ENCODE measurements at regions not wholly inside any gene's neighbourhood (a gene's known extent, or its start where the extent isn't known, plus 50 kb on each side); places are given as distances from the start of the nearest gene placed in this dataset.

DNA sequence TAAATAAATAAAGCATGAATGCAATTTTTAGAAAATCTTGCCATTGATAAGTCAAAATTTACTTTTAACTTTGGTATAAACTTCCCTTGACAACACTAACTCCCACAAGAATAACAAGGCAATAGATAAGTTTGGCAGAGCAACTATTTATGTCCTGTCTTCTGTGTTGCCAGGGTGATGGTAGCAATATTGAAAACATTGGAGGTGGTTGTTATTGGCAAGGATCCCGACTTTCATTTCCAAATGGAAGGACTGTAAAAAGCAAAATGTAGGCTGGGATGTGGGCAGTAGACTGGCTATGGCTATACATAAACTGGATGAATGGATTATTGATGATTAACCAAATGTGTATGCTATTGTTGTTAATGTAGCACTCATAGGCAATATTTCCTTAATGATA, 134.9 kb upstream of the CACNA2D1 start:
- TF ChIP-seq RAD21 (IDR thresholded peaks at IDR 0.05) (no peak), SP1 (IDR thresholded peaks at IDR 0.05) (no peak), NR2F2 (IDR thresholded peaks at IDR 0.05) (no peak), TAF1 (conservative IDR thresholded peaks at IDR 0.05) (no peak), HNF4A (conservative IDR thresholded peaks at IDR 0.05) (no peak), HNF4G (IDR thresholded peaks at IDR 0.05) (no peak), EGR1 (IDR thresholded peaks at IDR 0.05; ENCODE audit: low read depth in 2 of 2) (no peak), YY1 (IDR thresholded peaks at IDR 0.05) (no peak), GABPA (IDR thresholded peaks at IDR 0.05 in 1 of 2, conservative IDR thresholded peaks at IDR 0.05 in 1 of 2) (no peak)
- TF ChIP-seq, protein P1, sequence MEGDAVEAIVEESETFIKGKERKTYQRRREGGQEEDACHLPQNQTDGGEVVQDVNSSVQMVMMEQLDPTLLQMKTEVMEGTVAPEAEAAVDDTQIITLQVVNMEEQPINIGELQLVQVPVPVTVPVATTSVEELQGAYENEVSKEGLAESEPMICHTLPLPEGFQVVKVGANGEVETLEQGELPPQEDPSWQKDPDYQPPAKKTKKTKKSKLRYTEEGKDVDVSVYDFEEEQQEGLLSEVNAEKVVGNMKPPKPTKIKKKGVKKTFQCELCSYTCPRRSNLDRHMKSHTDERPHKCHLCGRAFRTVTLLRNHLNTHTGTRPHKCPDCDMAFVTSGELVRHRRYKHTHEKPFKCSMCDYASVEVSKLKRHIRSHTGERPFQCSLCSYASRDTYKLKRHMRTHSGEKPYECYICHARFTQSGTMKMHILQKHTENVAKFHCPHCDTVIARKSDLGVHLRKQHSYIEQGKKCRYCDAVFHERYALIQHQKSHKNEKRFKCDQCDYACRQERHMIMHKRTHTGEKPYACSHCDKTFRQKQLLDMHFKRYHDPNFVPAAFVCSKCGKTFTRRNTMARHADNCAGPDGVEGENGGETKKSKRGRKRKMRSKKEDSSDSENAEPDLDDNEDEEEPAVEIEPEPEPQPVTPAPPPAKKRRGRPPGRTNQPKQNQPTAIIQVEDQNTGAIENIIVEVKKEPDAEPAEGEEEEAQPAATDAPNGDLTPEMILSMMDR (IDR thresholded peaks at IDR 0.05; ENCODE audit: low read depth, low read length, missing input control), result no peak
- TF ChIP-seq, protein P2, sequence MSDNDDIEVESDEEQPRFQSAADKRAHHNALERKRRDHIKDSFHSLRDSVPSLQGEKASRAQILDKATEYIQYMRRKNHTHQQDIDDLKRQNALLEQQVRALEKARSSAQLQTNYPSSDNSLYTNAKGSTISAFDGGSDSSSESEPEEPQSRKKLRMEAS (IDR thresholded peaks at IDR 0.05), result no peak
- TF ChIP-seq, protein P3, sequence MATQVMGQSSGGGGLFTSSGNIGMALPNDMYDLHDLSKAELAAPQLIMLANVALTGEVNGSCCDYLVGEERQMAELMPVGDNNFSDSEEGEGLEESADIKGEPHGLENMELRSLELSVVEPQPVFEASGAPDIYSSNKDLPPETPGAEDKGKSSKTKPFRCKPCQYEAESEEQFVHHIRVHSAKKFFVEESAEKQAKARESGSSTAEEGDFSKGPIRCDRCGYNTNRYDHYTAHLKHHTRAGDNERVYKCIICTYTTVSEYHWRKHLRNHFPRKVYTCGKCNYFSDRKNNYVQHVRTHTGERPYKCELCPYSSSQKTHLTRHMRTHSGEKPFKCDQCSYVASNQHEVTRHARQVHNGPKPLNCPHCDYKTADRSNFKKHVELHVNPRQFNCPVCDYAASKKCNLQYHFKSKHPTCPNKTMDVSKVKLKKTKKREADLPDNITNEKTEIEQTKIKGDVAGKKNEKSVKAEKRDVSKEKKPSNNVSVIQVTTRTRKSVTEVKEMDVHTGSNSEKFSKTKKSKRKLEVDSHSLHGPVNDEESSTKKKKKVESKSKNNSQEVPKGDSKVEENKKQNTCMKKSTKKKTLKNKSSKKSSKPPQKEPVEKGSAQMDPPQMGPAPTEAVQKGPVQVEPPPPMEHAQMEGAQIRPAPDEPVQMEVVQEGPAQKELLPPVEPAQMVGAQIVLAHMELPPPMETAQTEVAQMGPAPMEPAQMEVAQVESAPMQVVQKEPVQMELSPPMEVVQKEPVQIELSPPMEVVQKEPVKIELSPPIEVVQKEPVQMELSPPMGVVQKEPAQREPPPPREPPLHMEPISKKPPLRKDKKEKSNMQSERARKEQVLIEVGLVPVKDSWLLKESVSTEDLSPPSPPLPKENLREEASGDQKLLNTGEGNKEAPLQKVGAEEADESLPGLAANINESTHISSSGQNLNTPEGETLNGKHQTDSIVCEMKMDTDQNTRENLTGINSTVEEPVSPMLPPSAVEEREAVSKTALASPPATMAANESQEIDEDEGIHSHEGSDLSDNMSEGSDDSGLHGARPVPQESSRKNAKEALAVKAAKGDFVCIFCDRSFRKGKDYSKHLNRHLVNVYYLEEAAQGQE (IDR thresholded peaks at IDR 0.05), result no peak
